ENCODE measurements at regions not wholly inside any gene's neighbourhood (a gene's known extent, or its start where the extent isn't known, plus 50 kb on each side); places are given as distances from the start of the nearest gene placed in this dataset.

DNA sequence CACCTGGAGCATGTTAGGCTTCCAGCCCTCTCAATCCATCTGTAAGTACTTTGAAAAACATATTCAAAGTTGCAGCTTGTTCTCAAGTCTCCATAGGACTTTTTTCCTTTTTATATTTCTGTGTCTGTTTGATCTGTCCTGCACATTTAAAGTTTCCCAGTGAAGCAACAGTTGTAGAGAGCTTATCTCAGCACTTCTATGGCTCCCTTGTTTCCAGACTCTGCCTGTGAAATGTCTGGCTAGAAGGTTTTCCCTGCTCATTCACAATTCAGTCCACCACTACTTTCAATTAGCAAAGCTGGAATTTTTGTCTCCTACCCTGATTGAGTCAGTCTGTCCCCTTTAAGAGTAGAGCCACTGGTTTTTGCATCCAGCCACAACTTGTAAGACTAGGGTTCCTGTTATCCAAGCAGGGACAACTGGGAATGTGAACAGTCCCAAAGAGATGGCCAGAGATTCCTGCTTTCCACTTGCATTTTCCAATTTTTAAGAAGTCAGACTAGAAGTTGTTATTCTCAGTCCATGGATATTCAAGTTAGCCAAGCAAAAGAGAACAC lies 116.1 kb downstream of the GASK1B start:
- peak overlapping the region; percentile 74; the same call in 1 of the 2 replicates for H2AFZ ChIP-seq

More for the DNA sequence above, 116.1 kb downstream of the GASK1B start:
- H4K20me1 ChIP-seq (replicated peaks; ENCODE audit: insufficient read depth) = no peaks in the 10 kb centered on the region
- no peak overlapping the region for H3K27ac Mint-ChIP-seq
- H3K4me1 Mint-ChIP-seq = no peaks in the 10 kb centered on the region
- no peak overlapping the region for H3K4me3 Mint-ChIP-seq
- H3F3A ChIP-seq (replicated peaks; ENCODE audit: low read depth) = no peaks in the 10 kb centered on the region
- DNase-seq (ENCODE audit: low spot score) (no peak), ATAC-seq (no peak)
- H3K9me2 ChIP-seq (ENCODE audit: insufficient read depth) = no peaks in the 10 kb centered on the region
- H3K4me1 ChIP-seq (ENCODE audit: insufficient read depth) = no peaks in the 10 kb centered on the region
- H3K9me3 Mint-ChIP-seq = no peaks in the 10 kb centered on the region
- no peaks in the 10 kb centered on the region for H3K27me3 Mint-ChIP-seq (ENCODE audit: insufficient read depth, low read depth, poor library complexity)
- no peaks in the 10 kb centered on the region for H3K36me3 ChIP-seq (ENCODE audit: insufficient read depth)
- no peak overlapping the region for H3K27ac ChIP-seq (ENCODE audit: low read depth)
- TF ChIP-seq, protein P1, sequence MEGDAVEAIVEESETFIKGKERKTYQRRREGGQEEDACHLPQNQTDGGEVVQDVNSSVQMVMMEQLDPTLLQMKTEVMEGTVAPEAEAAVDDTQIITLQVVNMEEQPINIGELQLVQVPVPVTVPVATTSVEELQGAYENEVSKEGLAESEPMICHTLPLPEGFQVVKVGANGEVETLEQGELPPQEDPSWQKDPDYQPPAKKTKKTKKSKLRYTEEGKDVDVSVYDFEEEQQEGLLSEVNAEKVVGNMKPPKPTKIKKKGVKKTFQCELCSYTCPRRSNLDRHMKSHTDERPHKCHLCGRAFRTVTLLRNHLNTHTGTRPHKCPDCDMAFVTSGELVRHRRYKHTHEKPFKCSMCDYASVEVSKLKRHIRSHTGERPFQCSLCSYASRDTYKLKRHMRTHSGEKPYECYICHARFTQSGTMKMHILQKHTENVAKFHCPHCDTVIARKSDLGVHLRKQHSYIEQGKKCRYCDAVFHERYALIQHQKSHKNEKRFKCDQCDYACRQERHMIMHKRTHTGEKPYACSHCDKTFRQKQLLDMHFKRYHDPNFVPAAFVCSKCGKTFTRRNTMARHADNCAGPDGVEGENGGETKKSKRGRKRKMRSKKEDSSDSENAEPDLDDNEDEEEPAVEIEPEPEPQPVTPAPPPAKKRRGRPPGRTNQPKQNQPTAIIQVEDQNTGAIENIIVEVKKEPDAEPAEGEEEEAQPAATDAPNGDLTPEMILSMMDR (conservative IDR thresholded peaks at IDR 0.05; ENCODE audit: low read depth in 2 of 2) = no peak
- TF ChIP-seq, protein P2, sequence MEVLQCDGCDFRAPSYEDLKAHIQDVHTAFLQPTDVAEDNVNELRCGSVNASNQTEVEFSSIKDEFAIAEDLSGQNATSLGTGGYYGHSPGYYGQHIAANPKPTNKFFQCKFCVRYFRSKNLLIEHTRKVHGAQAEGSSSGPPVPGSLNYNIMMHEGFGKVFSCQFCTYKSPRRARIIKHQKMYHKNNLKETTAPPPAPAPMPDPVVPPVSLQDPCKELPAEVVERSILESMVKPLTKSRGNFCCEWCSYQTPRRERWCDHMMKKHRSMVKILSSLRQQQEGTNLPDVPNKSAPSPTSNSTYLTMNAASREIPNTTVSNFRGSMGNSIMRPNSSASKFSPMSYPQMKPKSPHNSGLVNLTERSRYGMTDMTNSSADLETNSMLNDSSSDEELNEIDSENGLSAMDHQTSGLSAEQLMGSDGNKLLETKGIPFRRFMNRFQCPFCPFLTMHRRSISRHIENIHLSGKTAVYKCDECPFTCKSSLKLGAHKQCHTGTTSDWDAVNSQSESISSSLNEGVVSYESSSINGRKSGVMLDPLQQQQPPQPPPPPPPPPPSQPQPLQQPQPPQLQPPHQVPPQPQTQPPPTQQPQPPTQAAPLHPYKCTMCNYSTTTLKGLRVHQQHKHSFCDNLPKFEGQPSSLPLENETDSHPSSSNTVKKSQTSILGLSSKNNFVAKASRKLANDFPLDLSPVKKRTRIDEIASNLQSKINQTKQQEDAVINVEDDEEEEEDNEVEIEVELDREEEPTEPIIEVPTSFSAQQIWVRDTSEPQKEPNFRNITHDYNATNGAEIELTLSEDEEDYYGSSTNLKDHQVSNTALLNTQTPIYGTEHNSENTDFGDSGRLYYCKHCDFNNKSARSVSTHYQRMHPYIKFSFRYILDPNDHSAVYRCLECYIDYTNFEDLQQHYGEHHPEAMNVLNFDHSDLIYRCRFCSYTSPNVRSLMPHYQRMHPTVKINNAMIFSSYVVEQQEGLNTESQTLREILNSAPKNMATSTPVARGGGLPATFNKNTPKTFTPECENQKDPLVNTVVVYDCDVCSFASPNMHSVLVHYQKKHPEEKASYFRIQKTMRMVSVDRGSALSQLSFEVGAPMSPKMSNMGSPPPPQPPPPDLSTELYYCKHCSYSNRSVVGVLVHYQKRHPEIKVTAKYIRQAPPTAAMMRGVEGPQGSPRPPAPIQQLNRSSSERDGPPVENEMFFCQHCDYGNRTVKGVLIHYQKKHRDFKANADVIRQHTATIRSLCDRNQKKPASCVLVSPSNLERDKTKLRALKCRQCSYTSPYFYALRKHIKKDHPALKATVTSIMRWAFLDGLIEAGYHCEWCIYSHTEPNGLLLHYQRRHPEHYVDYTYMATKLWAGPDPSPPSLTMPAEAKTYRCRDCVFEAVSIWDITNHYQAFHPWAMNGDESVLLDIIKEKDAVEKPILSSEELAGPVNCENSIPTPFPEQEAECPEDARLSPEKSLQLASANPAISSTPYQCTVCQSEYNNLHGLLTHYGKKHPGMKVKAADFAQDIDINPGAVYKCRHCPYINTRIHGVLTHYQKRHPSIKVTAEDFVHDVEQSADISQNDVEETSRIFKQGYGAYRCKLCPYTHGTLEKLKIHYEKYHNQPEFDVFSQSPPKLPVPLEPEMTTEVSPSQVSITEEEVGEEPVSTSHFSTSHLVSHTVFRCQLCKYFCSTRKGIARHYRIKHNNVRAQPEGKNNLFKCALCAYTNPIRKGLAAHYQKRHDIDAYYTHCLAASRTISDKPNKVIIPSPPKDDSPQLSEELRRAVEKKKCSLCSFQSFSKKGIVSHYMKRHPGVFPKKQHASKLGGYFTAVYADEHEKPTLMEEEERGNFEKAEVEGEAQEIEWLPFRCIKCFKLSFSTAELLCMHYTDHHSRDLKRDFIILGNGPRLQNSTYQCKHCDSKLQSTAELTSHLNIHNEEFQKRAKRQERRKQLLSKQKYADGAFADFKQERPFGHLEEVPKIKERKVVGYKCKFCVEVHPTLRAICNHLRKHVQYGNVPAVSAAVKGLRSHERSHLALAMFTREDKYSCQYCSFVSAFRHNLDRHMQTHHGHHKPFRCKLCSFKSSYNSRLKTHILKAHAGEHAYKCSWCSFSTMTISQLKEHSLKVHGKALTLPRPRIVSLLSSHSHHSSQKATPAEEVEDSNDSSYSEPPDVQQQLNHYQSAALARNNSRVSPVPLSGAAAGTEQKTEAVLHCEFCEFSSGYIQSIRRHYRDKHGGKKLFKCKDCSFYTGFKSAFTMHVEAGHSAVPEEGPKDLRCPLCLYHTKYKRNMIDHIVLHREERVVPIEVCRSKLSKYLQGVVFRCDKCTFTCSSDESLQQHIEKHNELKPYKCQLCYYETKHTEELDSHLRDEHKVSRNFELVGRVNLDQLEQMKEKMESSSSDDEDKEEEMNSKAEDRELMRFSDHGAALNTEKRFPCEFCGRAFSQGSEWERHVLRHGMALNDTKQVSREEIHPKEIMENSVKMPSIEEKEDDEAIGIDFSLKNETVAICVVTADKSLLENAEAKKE (CRISPR knock-in tag; IDR thresholded peaks at IDR 0.05) = no peak
- no peak for TF ChIP-seq ZNF331 (CRISPR knock-in tag; IDR thresholded peaks at IDR 0.05; ENCODE audit: low read depth)
- no peak overlapping the region for H3K4me2 ChIP-seq
- H3K4me3 ChIP-seq = no peak overlapping the region
- H3K27me3 ChIP-seq (ENCODE audit: insufficient read depth) = no peaks in the 10 kb centered on the region
- H3K36me3 Mint-ChIP-seq (ENCODE audit: low read depth) = no peaks in the 10 kb centered on the region
- no peaks in the 10 kb centered on the region for H3K79me2 ChIP-seq (replicated peaks; ENCODE audit: insufficient read depth)
